SK-N-DZ (cell line): ENCODE measurements at regions not wholly inside any gene's neighbourhood (a gene's known extent, or its start where the extent isn't known, plus 50 kb on each side); places are given as distances from the start of the nearest gene placed in this dataset.

Experiments used
- DNase-seq: peaks from one replicate; pipeline ENCODE4 v3.0.0-alpha.2; 2015; ENCODE audit warnings: low spot score

DNA sequence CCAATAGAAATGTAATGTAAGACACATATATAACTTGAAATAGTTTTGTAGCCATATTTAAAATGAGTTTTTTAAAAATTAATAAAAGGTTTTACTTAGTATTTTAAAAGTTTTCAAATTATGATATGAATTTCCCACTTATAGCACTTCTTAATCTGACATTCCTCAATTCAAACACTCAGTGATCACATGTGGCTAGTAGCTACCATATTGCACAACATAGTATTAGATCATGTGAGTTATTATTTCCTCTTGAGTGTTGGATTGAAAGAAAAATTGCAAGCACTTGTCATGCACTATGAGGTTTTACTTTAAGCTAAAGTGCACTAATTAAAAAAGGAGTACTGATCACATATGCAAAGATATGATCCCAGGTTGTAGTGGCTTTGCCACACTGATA is 453.4 kb upstream of the ROBO2 start:
- no peak for DNase-seq

DNA sequence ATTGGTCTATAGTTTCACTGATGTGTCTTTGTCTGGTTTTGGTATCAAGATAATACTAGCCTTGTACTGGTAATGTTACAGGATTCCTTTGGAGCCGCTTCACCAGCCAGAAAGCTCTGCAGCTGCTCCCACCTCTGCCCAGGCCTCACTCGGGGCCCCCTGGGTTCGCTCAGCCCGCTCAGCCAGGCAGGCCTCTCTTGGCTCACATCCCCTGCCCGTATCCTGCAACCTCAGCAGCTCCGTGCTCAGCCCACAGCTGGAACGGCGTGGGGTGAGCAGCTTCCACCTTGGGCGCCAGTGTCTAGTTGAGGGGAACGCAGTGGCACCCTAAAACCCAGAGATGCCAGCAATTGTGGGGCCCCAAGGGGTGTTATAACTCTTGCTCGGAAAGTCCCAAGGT is 429.7 kb upstream of the ROBO2 start:
- DNase-seq, result no peak

DNA sequence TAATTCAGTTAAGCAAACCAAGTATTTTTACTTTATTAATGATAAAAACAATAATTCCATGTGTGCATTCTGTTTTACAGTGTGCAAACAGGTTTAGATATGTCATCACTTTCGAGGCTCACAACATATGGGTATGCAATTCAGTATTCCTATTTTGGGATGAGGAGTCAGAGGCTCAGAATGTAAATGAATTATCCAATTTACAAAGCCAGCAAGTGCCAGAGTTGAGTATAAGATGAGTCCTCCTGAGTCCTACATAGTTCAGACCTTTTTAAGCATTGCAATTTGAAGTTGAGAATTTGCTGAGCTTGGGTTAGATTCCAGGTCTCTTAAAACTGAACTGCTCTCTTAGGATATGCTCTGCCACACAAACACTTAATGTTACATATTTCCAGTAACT is 424.2 kb upstream of the ROBO2 start:
- no peak for DNase-seq

DNA sequence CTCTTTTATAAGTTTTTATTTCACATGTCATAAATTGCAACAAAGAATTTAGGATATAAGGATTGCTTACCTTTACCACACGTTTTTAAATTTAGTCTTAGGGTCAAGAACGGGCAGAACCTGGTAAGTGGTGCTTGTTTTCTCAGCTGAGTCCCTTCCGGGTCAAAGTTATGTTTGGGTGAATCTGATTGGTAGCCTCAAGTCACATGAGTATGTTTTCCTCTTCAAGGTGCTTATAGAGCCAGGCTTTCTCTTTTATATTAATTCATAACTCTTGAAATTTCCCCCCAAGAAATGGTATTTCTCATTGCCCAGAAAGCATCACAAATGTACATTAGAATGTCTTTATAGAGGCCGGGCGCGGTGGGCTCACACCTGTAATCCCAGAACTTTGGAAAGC is 415.7 kb upstream of the ROBO2 start:
- no peak for DNase-seq

DNA sequence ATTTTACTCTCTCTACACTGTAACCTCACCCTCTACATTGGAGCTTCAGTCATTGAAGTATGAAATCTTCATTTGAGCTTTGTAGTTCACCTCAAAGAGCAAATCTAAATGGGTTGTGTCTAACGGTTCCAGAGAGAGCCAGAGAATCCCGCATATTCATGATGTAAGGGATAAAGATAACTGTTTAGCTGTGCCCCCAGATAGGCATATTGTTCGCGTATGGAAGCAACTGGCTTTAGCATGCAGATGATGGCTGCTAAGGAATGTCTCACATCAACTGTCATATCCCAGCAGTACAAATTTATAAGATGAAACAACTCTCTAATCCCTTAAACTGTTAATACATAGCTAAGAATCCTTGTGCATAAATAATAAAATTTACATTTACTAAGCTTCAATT is 412.7 kb upstream of the ROBO2 start:
- DNase-seq, result no peak

DNA sequence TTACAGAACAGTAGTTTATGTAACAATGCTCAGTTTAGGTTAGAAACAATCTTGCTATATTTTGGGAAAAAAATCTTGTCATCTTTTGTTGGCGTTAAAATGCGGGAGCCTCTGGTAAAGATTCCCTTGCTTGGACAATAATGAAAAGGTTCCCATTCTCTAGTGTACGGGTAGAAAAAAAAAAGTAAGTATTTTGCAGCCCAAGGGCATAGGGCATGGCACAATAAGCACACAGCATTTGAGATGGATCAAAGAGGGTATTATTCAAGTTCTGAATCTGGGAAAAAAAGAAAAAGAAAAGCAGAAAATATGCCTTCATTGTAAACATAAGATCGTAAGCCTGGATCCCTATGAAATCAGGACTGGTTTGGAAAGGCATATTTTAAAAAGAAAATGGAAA is 408.6 kb upstream of the ROBO2 start:
- DNase-seq, result no peak

DNA sequence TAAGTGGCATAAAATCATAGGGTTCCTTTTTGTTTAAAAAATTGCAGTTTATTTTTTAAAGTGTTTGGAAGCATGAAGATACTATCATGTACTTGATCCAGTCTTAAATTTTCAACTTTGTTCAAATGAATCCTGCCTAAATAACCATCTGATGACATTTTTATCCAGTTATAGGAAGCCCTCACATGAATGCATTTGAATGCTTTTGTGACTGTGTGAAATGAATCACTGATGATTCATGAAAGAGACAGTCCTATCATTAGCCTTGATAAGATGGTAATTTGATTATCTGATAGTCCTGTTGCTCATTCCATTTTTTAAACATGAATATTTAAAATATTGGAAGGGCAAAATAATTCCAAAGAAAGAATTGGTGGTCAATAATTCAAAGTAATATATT is 401.9 kb upstream of the ROBO2 start:
- DNase-seq, result no peak

DNA sequence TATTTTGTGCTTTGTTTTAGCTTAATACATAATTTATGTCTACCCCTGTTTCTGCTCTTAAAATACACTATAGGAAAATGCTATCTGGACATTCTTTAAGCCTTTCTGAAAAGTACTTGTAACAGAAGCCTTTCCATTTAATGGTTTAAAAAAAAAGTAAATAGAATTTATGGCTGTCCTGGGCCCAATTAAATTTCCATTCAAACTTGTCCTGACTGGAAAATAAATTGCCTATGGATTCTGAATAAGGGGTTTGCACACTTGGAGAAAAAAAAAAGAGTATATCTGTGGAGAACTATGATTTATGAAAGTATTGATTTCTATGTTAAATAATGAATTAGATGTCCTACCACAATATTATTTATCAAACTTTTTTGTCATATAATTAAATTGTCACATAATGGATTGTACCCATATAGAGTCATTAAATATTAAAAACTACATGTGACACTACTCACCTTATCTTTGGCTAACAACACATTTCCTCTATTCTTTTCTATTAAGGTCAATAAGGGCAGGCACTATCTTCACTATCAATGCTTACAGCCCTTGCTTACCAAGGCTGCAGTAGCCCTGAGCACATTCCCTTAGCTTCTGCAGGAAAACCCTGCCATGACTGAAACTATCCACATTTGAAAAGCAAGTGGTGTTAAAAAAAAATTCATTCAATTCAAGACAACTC is 396.1 kb upstream of the ROBO2 start:
- DNase-seq, result peak; percentile 69

DNA sequence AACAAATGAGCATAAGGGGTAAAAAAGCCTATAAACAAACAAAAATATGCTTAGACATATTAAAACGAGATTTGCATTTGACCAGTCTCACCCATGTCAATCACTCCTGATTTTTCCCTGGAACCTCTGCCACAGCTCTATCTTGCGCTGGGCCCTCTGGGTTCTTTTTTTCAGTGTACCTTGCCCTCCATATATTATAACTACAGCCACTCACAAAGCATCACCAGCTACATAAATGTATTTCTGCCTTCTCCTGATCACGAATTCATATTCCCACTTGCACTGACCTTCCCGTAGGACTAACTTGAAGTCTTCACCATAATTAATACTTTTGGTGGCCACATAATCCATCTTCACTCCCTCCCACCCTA is 395.6 kb upstream of the ROBO2 start:
- no peak for DNase-seq

DNA sequence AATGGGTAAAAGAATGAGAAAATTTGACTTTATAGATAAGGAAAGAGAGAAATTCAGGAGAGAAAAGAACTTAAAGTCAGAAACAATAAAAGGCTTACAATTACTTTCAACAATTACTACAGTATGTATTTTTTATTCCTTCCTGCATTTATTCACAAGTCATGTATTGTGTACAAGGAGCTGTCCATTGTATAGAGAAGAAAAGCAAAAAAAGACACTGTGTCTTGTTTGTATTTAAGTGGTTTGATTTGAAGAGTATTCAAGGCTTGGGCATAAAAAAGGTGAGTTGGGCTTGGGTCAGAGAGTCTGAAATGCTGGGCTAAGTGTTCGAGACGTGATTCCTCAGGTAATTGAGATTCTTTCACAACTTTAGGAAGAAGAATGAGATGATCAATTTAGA is 394.2 kb upstream of the ROBO2 start:
- no peak for DNase-seq

DNA sequence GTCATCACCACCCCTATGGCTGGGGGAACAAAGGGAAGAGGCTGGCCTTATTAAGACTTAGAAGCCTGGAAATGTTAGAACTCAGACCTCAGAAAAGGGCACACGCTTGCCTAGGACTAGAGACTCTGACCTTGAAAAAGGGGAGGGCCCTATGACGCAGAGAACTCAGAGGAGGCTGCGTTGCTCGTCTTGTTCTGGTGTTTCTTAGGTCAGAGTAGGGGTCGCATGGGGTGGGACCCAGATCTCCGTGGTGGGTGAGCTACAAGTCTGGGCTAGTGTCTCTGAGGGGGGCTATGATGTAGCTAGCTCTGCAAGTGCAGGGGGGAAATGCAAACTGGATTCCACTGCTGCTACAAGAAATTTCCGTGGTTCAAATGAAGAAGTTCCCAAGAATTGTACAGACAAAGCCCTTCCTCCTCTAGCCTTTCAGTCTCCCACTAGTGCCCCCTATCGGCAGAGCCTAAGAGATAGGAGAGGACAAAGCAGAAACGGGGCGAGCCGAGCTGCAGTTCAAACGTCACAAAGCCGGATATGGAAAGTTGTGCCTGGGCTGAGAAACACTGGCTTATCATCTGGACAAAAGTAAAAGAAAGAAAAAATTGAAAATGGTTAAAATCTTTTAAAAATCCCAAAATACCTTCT is 392.9 kb upstream of the ROBO2 start:
- no peak for DNase-seq

DNA sequence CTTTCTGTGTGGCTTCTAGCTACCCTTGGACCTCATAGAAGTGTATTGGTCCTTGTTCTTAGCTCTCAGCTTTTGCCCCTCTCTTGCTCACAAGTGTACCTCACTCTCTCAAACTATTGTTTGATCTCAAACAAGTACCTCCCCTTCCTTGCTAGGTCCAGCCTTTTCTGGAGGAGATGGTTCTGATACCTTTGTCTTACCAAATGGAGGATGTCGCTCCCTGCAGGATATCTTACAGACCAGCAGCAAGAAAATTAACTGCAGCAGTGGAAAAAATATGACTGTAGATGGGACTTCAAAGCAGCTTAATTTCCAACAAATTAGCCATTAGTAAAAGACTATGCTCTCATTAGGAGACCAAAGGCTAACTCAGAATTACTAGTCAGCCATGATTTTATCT is 388.1 kb upstream of the ROBO2 start:
- DNase-seq, result no peak

DNA sequence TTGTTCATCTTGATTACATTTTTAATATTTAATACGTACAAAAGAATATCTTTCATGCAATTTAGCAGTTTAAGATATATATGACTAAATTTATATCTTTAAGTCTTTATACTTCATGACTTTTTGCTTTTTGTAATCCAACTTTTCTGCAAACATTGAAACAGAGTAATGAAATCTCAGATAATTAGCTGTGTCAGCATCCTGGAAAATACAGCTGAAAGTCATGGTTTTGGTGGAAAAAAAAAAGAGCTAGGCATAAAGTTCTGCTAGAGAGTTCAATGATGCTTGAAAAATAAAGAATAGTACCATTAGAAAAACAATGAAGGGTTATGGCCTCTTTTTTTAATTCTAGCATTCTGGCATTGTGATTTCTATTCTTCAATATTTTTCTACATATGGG is 387.4 kb upstream of the ROBO2 start:
- no peak for DNase-seq

DNA sequence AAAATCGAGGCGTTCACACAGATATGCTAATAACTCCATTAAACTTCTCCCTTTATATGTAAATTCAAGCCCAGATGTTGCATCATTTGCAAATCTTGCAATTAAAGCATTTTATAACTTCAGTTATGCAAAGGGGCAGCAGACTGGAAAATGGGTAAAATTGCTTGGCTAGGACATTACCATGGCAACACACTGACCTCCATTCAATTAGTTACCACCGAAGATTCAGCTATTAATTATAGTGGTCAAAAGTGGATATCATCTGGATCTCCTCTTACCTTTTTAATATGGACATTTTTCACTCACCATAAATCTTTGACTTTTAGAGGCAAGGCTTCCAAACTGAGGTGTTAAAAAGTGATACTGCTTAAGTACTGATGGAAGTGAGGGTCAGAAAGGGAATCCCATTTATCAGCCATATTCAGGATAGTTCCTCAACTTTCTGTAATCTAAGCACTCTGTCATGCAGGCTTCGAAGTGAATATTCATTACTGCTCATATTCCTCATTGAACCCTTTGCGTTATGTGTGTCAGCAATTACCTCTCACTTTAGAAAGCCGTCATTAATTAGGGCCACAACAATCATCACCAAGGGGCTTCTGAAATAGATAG is 386.2 kb upstream of the ROBO2 start:
- no peak for DNase-seq

DNA sequence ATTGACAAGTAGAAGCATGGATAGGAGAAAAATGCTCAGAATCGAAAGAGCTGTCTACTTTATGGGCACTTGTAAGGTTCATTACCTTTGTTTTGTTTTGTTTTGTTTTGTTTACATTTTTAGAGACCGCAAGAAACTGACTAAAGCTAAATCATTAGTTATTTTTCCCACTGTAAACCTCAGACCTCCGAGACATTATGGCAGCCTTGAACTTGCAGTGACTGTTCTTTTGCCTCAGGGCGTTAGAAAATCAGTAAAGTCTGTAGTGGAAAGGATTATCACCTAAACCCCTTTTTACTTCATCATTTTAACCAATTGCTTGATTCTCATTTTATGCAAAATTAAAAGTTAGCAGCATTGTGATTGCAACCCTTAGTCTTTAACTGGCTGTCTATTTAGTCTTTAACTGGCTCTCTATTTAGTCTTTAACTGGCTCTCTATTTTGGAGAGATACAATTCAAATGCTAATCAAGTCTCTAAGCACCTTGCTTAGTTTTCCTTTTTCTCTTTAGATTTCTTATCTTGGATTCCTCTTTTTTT is 383.3 kb upstream of the ROBO2 start:
- DNase-seq, result no peak

DNA sequence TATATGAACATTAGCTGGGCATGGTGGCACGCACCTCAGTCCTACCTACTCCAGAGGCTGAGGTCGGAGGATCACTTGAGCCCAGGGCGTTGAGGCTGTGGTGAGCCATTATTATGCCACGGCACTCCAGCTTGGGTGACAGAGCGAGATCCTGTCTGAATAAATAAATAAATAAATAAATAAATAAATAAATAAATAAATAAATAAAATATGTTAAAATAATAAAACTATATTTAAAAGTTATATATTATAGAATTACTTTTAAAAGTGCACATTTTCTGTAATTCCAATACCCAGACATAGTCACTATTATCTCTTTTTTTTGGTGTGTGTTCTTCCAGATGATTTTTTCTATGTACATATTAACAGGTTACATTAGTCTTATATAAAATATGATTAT is 382.0 kb upstream of the ROBO2 start:
- DNase-seq, result no peak

DNA sequence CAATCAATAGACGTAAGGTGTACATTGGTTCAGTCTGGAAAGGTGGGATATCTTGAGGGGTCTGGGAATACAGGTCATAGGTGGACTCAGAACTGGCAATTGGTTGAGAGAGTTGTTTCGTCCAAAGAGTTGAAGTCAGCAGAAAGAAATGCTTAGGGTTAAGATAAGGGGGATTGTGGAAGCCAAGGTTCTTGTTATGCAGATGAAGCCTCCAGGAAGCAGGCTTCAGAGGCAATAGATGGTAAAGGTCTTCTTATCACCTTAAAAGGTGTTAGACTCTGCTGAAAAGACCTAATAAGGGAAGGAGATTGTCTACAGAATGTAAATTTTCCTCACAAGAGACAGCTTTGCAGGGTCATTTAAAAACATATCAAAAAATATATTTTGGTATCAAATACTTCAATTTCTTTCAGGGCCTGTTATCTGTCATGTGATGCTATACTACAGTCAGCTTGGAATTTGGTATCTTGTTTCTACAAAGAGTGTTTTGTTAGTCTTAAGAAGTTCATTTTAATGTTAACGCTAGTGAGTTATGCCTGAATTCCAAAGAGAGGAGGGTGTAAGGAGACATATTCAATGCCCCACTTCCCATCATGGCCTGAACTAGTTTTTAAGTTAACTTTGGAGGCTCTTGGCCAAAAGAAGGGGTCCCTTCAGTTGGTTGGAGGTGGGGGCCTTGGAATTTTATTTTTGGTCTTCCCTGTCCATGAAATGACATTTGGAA is 378.2 kb upstream of the ROBO2 start:
- no peak for DNase-seq

DNA sequence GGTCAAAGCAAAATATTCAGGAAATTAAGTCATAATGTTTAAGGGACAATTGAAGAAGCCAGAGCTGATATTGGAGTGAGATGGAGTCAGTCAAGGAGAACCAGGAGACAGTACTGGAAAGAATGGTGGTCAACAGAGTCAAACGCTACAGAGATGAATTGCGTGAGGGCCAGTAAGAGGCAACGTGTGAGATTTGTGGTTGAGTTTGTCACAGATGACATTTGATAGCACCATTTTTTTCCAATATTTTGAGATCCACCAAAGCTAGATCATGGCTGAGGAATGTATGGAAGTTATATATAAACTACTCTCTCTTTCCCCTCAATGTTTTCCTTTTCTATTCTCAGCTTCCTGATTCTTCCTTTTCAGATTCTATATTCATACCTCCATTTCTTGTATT is 375.1 kb upstream of the ROBO2 start:
- DNase-seq, result no peak

DNA sequence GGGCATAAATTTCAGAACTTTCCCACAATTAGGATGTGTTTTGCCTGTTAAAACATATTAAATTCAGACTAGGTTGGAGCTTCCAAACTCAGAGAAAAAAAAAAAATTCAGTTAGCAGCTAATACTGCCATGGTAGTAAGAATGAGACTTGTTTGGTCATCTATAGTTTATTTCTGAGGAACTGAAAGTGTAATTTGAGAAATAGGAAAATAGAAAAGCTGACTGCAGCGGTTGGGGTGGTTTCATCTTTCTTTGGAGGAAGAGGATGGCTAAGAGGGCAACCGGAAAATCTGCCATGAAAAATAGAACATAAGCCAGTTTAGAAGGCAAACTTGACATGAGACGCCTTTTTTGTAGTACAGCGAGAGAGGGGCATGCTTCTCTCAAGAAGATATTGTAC is 371.2 kb upstream of the ROBO2 start:
- no peak for DNase-seq

DNA sequence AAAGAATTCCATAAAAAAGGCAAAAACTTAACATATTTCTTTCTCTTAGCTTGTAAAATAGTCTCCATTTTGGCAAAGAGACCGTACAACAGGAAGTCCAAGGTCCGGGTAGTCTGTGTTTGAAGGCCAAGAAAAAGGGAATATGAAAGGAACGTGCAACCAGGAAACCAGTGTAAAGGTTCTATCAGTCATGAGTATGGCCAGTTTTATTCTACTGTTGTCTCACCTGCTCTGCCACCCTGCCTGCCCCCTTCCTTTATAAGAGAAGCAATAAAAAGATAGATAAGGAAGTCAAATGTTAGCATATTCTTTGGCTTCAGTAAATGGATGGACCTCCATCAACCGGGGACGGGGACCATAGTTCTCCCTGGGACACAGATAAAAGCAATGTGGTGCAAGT is 370.6 kb upstream of the ROBO2 start:
- DNase-seq, result no peak

DNA sequence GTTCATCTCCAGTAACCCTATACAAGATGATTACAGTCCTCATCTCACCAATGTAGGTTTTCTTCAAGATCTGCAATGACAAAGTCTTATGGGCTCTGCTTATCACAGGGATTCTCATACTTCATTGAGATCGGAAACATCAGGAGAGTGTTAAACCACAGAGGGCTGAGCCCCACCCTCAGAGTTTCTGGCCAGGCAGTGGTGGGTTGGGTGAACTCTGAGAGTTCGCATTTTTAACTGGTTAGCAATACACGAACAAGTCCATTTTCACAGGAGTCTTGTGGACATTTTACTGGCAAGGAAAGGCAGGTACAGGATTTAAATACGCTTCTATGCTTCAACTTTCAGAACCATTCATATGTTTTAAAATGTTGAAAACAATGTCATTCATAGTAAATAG is 366.7 kb upstream of the ROBO2 start:
- no peak for DNase-seq

DNA sequence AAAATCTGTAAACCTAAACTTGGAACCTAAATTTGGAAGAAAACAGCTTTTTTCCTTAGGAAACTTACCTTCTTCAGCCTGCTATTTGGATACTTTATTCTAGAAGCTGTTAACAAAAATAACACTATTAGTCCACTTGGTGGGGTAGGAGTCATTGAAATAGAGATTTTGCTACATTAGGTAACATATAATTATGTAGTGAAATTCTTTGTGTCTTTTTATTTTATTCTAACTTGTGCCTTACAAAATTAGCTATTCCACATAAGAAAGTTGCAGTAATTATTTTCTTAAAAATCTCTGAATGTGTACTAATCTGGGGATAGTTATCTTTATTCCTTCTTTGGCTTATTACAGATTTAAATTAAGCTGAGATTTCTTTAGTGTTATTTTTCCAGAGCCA is 360.4 kb upstream of the ROBO2 start:
- DNase-seq, result no peak

DNA sequence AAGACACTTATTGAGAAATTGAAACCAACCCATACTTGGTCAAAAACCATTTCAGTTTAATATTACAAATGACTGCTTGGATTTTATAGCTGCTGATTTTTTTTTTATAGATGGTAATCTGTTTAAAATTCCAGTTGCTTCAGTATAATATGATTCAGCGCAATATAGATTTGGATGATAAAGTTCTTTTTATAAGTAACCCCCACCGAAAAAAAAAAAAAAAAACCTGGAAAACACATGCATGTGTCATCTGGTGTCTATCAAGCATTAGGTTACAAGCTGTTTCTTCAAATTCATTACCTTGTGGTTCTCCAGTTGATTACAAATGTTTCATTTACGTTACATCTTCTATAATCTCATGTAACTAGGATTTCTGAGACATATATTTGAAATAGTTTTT is 356.6 kb upstream of the ROBO2 start:
- DNase-seq, result peak; percentile 92
